NB4 (cell line): ENCODE measurements at regions not wholly inside any gene's neighbourhood (a gene's known extent, or its start where the extent isn't known, plus 50 kb on each side); places are given as distances from the start of the nearest gene placed in this dataset.

Experiments used
- CTCF ChIP-seq: IDR thresholded peaks from one replicate; pipeline ENCODE4 v1.5.1; 2012; ENCODE audit warnings: low read depth, low read length
- MAX ChIP-seq: IDR thresholded peaks from 2 replicates; pipeline ENCODE4 v1.6.1; 2011; ENCODE audit warnings: low read depth, low read length
- MYC ChIP-seq: IDR thresholded peaks from 2 replicates; pipeline ENCODE4 v1.6.1; 2011; ENCODE audit warnings: low read depth, low read length
- POLR2A ChIP-seq: IDR thresholded peaks from 2 replicates; pipeline ENCODE4 v1.6.1; 2011; ENCODE audit warnings: mild to moderate bottlenecking; ENCODE audit not compliant: insufficient read length; ENCODE audit errors: extremely low read depth

GRCh38 chr14:50053935-50054334 lies 62.4 kb downstream of the VCPKMT start:
- TF ChIP-seq CTCF (no peak), MYC (no peak), MAX (no peak), POLR2A (no peak)
